ENCODE measurements at regions not wholly inside any gene's neighbourhood (a gene's known extent, or its start where the extent isn't known, plus 50 kb on each side); places are given as distances from the start of the nearest gene placed in this dataset.

DNA sequence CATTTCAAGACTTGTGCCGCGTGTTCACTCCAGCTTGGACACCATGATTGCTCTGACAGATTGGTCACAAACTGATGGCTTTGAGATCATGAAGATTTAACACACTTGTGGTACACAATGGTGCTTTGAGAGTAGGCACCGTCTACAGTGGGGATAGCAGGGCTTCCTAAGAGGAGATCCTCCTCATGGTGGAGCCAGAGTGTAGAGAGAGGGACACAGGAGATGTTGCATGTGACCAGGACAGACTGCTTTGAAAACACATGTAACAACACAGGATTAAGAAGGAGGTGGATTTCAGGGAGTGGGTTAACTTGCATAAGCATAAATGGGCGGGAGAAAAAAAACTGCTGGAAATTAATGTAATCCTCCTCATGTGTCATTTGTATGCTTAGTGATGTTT lies 95.7 kb upstream of the LINC00305 start:
- H3K9me3 ChIP-seq (ENCODE audit: control insufficient read depth, insufficient read depth, low read depth, low read length): no peaks in the 10 kb centered on the region

DNA sequence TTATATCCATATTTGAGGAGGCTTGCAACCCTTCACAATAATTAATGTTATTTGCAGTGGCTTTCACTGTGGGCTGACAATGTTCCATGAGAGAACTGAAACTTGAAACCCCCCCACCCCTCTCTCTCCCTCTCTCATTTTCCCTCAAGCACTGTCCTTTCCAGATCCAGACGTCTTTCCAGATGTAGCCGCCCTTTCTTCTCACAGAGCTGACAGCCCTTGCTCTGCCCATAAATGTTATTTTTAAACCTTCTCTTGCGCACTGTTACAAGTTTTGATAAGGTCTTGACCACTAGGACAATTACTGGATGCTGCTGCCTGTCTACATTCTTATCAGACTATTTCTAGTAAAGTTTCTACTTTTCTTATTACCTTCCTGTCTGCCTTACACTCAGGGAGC lies 91.4 kb upstream of the LINC00305 start:
- Histone ChIP-seq H3K9me3 (ENCODE audit: control insufficient read depth, insufficient read depth, low read depth, low read length) (no peaks in the 10 kb centered on the region), H3K27me3 (ENCODE audit: control insufficient read depth, insufficient read depth, low read length) (no peaks in the 10 kb centered on the region), H3K4me1 (ENCODE audit: control insufficient read depth, insufficient read depth, low read length) (0 out of 2 replicates have a peak, but pooled peaks cover 3% of the 10 kb centered on the region), H3K4me3 (ENCODE audit: low read depth, low read length) (no peak overlapping the region), H3K9ac (ENCODE audit: low read length) (no peak overlapping the region), H3K36me3 (ENCODE audit: control insufficient read depth, insufficient read depth, low read length) (no peaks in the 10 kb centered on the region), H3K27ac (ENCODE audit: low read depth, low read length) (no peak overlapping the region)

More for the DNA sequence above, 95.7 kb upstream of the LINC00305 start:
- Histone ChIP-seq H3K27ac (ENCODE audit: low read depth, low read length) (no peak overlapping the region), H3K27me3 (ENCODE audit: control insufficient read depth, insufficient read depth, low read length) (no peaks in the 10 kb centered on the region), H3K4me1 (ENCODE audit: control insufficient read depth, insufficient read depth, low read length) (0 out of 2 replicates have a peak, but pooled peaks cover 3% of the 10 kb centered on the region), H3K36me3 (ENCODE audit: control insufficient read depth, insufficient read depth, low read length) (no peaks in the 10 kb centered on the region), H3K4me3 (ENCODE audit: low read depth, low read length) (no peak overlapping the region), H3K9ac (ENCODE audit: low read length) (no peak overlapping the region)

DNA sequence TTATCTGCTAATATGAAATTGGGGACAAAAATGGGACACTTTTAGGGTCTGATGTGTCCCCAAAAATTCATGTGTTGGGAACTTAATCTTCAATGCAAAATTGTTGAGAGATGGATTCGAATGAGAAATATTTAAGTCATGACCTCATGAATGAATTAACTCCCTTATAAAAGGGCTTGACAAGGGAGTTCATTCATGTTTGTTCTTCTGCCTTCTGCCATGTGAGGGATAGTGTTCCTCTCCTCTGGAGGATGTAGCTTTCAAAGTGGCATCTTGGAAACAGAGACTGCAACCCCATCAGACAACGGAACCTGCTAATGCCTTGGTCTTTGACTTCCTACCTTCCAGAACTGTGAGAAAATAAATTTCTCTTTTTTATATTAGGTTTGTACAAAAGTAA lies 89.2 kb upstream of the LINC00305 start:
- Histone ChIP-seq H3K9me3 (ENCODE audit: control insufficient read depth, insufficient read depth, low read depth, low read length) (0 out of 2 replicates have a peak, but pooled peaks cover 4% of the 10 kb centered on the region), H3K36me3 (ENCODE audit: control insufficient read depth, insufficient read depth, low read length) (no peaks in the 10 kb centered on the region), H3K9ac (ENCODE audit: low read length) (no peak overlapping the region), H3K4me3 (ENCODE audit: low read depth, low read length) (no peak overlapping the region), H3K27me3 (ENCODE audit: control insufficient read depth, insufficient read depth, low read length) (no peaks in the 10 kb centered on the region), H3K27ac (ENCODE audit: low read depth, low read length) (no peak overlapping the region), H3K4me1 (ENCODE audit: control insufficient read depth, insufficient read depth, low read length) (no peaks in the 10 kb centered on the region)

DNA sequence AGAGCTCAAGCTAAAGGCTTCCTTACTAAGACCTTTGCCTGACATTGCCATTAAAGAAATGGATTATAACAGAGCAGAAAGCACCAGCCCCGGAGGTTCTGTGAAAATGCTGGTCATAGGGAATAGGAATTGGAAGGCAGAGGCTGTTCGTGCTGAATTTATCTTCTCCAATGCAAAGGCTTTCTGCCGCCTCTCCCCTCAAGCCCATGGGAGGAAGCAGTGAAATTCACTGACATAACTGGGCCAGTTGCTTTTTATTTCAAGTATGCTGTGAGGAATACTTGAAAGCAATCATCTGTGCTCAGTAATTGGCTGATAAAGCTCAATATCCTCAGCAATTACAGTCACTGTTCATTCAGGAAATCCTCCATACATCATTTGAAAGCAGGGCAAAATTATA lies 85.4 kb upstream of the LINC00305 start:
- H3K9ac ChIP-seq (ENCODE audit: low read length): no peak overlapping the region
- H3K4me3 ChIP-seq (ENCODE audit: low read depth, low read length): no peak overlapping the region
- H3K4me1 ChIP-seq (ENCODE audit: control insufficient read depth, insufficient read depth, low read length): no peaks in the 10 kb centered on the region
- peaks cover 16% of the 10 kb centered on the region for H3K9me3 ChIP-seq (ENCODE audit: control insufficient read depth, insufficient read depth, low read depth, low read length)
- no peaks in the 10 kb centered on the region for H3K36me3 ChIP-seq (ENCODE audit: control insufficient read depth, insufficient read depth, low read length)
- H3K27ac ChIP-seq (ENCODE audit: low read depth, low read length): no peak overlapping the region
- no peaks in the 10 kb centered on the region for H3K27me3 ChIP-seq (ENCODE audit: control insufficient read depth, insufficient read depth, low read length)

DNA sequence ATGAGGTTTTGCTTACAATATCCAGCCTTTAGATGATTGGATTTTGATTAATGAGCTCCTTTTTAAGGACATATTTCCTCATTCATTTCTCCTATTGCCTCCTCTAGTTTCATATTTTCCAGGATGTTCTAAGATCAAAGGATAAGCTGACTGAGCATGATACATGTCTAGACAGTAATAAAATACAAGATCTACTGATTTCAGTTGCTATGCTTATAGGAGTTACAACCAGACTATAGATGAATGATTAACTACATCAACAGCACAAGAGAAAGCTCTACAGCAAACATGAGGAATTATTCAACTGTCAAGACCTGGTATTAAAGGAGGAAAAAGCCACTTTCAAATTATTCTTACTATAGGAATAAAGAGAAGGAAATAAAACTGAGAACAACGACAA lies 85.0 kb upstream of the LINC00305 start:
- H3K27ac ChIP-seq (ENCODE audit: low read depth, low read length): no peak overlapping the region
- no peak overlapping the region for H3K4me3 ChIP-seq (ENCODE audit: low read depth, low read length)
- no peak overlapping the region for H3K9ac ChIP-seq (ENCODE audit: low read length)
- no peaks in the 10 kb centered on the region for H3K4me1 ChIP-seq (ENCODE audit: control insufficient read depth, insufficient read depth, low read length)
- no peaks in the 10 kb centered on the region for H3K36me3 ChIP-seq (ENCODE audit: control insufficient read depth, insufficient read depth, low read length)
- H3K27me3 ChIP-seq (ENCODE audit: control insufficient read depth, insufficient read depth, low read length): no peaks in the 10 kb centered on the region
- peaks cover 16% of the 10 kb centered on the region for H3K9me3 ChIP-seq (ENCODE audit: control insufficient read depth, insufficient read depth, low read depth, low read length)

DNA sequence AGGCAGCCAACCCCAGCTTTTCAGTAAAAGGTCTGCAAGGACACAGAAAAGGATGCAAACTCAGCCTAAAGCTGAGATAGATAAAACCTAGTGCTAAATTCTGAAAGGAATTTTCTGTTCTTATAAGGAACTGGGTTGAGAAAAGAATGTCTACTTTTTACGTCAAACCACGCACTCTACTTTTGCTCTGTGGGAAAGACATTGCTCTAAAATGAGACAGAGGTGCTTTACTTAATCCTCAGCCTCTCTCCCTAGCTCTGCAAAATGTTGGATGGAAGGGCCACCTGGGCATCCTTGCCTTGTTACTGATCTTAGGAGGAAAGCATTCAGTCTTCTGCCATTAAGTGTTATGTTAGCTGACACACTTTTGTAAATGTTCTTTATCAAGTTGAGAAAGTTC lies 72.1 kb upstream of the LINC00305 start:
- Histone ChIP-seq H3K27me3 (ENCODE audit: control insufficient read depth, insufficient read depth, low read length) (no peaks in the 10 kb centered on the region), H3K9me3 (ENCODE audit: control insufficient read depth, insufficient read depth, low read depth, low read length) (no peaks in the 10 kb centered on the region), H3K27ac (ENCODE audit: low read depth, low read length) (no peak overlapping the region), H3K4me1 (ENCODE audit: control insufficient read depth, insufficient read depth, low read length) (0 out of 2 replicates have a peak, but pooled peaks cover 5% of the 10 kb centered on the region), H3K4me3 (ENCODE audit: low read depth, low read length) (no peak overlapping the region), H3K36me3 (ENCODE audit: control insufficient read depth, insufficient read depth, low read length) (no peaks in the 10 kb centered on the region), H3K9ac (ENCODE audit: low read length) (no peak overlapping the region)

DNA sequence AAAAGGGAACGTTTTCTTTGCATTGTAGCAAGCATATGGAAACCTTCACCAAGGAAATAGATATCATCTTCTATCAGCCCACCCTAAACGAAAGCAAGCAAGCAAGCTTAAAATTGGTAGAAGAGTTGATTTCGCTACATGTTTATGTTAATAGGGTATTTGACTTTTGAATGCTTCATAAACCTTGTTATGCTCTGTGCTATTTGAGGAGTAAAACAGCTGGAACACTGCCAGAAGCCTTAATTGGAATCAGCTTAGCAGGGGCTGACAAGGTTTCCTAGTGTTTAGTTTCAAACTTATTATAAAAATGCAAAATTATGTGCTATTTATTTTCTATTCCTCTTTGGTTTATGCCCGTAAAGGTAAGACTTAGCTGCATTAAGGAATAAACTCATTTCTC lies 70.6 kb upstream of the LINC00305 start:
- H3K27me3 ChIP-seq (ENCODE audit: control insufficient read depth, insufficient read depth, low read length): no peaks in the 10 kb centered on the region
- no peak overlapping the region for H3K4me3 ChIP-seq (ENCODE audit: low read depth, low read length)
- 0 out of 2 replicates have a peak, but pooled peaks cover 5% of the 10 kb centered on the region for H3K4me1 ChIP-seq (ENCODE audit: control insufficient read depth, insufficient read depth, low read length)
- no peaks in the 10 kb centered on the region for H3K9me3 ChIP-seq (ENCODE audit: control insufficient read depth, insufficient read depth, low read depth, low read length)
- H3K9ac ChIP-seq (ENCODE audit: low read length): no peak overlapping the region
- H3K27ac ChIP-seq (ENCODE audit: low read depth, low read length): no peak overlapping the region
- no peaks in the 10 kb centered on the region for H3K36me3 ChIP-seq (ENCODE audit: control insufficient read depth, insufficient read depth, low read length)

DNA sequence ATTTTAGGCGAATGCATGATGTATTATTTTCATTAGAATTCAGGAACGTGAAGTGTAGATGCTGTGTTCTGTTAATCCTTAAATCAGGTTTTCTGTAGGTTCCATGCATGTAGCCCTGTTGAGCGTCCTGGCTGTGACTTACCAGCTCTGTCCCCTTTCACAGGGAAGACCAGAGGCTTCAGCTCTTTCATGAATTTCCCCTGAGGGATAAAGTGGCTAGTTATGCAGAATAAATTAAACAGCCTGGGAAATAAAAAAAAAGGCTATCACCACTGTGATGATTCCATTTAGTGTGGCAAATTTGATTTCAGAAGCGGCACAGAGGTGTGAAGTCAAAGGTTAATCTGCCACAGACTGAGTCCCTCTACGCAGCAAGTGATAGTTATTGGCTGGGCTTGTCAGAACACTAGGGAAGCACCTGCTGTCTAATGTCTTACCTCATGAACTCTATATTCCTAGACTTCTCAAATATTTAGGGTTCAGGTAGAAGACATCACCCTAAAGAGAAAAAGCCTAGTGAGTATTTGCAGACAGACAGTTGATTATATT lies 61.6 kb upstream of the LINC00305 start:
- H3K27me3 ChIP-seq (ENCODE audit: control insufficient read depth, insufficient read depth, low read length): no peaks in the 10 kb centered on the region
- no peak overlapping the region for H3K27ac ChIP-seq (ENCODE audit: low read depth, low read length)
- no peaks in the 10 kb centered on the region for H3K36me3 ChIP-seq (ENCODE audit: control insufficient read depth, insufficient read depth, low read length)
- no peaks in the 10 kb centered on the region for H3K9me3 ChIP-seq (ENCODE audit: control insufficient read depth, insufficient read depth, low read depth, low read length)
- no peak overlapping the region for H3K4me3 ChIP-seq (ENCODE audit: low read depth, low read length)
- no peaks in the 10 kb centered on the region; the same call in 1 of the 2 replicates for H3K4me1 ChIP-seq (ENCODE audit: control insufficient read depth, insufficient read depth, low read length)
- H3K9ac ChIP-seq (ENCODE audit: low read length): no peak overlapping the region

DNA sequence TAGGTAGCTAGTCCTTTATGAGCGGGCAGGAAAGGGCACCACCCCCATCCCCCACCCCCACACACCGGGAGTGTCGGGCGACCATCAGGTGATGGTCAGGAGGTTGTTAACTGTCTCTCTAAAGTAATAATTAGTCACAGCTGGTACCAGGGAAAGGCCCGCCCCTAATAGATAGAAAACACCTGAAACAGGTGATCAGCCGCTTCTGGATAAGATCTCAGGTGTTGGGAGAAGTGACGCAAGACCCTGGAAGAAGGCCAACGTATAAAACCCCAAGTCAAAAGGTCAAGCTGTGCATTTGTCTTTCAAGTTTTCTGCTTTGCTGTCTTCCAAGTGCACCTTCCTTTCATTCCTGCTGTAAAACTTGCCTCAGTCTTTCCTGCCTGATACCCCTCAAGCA lies 59.6 kb upstream of the LINC00305 start:
- H3K9ac ChIP-seq (ENCODE audit: low read length): no peak overlapping the region

DNA sequence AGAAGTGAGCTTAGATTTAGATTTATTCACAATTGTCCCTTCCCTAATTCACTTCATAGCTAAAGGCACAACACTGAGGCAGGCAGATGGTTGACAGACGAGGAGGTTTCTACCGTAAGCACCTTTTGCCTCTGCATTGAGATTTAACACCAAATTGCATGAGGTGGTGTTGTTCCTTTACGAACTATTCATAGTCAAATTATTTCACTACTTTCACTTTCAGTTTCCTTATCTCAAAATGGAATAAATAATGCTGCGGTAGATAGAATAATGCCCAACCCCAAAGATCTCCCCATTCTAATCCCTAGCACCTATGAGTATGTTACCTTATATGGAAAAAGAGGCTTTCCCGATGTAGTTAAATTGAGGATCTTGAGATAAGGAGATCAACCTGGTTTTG lies 58.9 kb upstream of the LINC00305 start:
- H3K9me3 ChIP-seq (ENCODE audit: control insufficient read depth, insufficient read depth, low read depth, low read length): no peaks in the 10 kb centered on the region
- H3K4me3 ChIP-seq (ENCODE audit: low read depth, low read length): no peak overlapping the region
- peaks cover 5% of the 10 kb centered on the region for H3K4me1 ChIP-seq (ENCODE audit: control insufficient read depth, insufficient read depth, low read length)
- H3K36me3 ChIP-seq (ENCODE audit: control insufficient read depth, insufficient read depth, low read length): no peaks in the 10 kb centered on the region
- H3K9ac ChIP-seq (ENCODE audit: low read length): no peak overlapping the region
- no peak overlapping the region for H3K27ac ChIP-seq (ENCODE audit: low read depth, low read length)
- no peaks in the 10 kb centered on the region for H3K27me3 ChIP-seq (ENCODE audit: control insufficient read depth, insufficient read depth, low read length)

More for the DNA sequence above, 59.6 kb upstream of the LINC00305 start:
- Histone ChIP-seq H3K27me3 (ENCODE audit: control insufficient read depth, insufficient read depth, low read length) (no peaks in the 10 kb centered on the region), H3K4me1 (ENCODE audit: control insufficient read depth, insufficient read depth, low read length) (peaks cover 2% of the 10 kb centered on the region; the same call in 1 of the 2 replicates), H3K36me3 (ENCODE audit: control insufficient read depth, insufficient read depth, low read length) (no peaks in the 10 kb centered on the region), H3K9me3 (ENCODE audit: control insufficient read depth, insufficient read depth, low read depth, low read length) (no peaks in the 10 kb centered on the region), H3K4me3 (ENCODE audit: low read depth, low read length) (no peak overlapping the region), H3K27ac (ENCODE audit: low read depth, low read length) (no peak overlapping the region)

DNA sequence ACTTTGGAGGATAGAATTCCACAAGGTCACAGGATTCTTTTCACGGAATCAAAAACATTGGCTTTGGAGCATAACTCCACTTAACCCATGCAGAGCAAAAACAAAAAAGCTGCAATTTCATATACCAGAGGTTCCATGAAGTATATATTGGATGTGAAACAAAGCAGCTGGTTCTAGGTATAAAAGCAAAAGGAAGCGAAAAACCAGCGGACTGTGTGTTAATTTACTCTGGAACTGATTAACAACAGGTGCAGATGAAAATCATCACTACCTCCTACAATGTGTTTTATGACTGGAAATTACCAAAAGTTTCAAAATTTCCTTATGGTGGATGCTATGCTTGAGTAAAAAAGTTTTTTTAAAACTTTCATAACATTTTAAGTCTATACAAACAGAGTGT lies 54.4 kb upstream of the LINC00305 start:
- H3K9ac ChIP-seq (ENCODE audit: low read length): no peak overlapping the region
- no peak overlapping the region for H3K4me3 ChIP-seq (ENCODE audit: low read depth, low read length)
- no peak overlapping the region for H3K27ac ChIP-seq (ENCODE audit: low read depth, low read length)

More for the DNA sequence above, 54.4 kb upstream of the LINC00305 start:
- Histone ChIP-seq H3K27me3 (ENCODE audit: control insufficient read depth, insufficient read depth, low read length) (no peaks in the 10 kb centered on the region), H3K36me3 (ENCODE audit: control insufficient read depth, insufficient read depth, low read length) (no peaks in the 10 kb centered on the region), H3K9me3 (ENCODE audit: control insufficient read depth, insufficient read depth, low read depth, low read length) (no peaks in the 10 kb centered on the region), H3K4me1 (ENCODE audit: control insufficient read depth, insufficient read depth, low read length) (peaks cover 24% of the 10 kb centered on the region)

Data from HUES6 (cell line).